Uterus (tissue), 2 donors: ENCODE measurements at regions not wholly inside any gene's neighbourhood (a gene's known extent, or its start where the extent isn't known, plus 50 kb on each side); places are given as distances from the start of the nearest gene placed in this dataset.

Experiments used
- CTCF ChIP-seq, 4 experiments: fragments of 200-600 bp in 2 of 4; fragments of 450-650 bp in 2 of 4; sonication (generic) in 2 of 4; IDR thresholded peaks; one replicate each; pipeline ENCODE4 v1.5.1; 2016 to 2019; ENCODE audit warnings: antibody characterized with exemption in 4 of 4, mild to moderate bottlenecking in 2 of 4, moderate library complexity in 1 of 4
- POLR2A ChIP-seq, 2 donors: fragments of 450-650 bp; IDR thresholded peaks; one replicate each; pipeline ENCODE4 v1.6.1; 2016; ENCODE audit warnings: antibody characterized with exemption in 2 of 2, mild to moderate bottlenecking in 1 of 2, moderate library complexity in 1 of 2

DNA sequence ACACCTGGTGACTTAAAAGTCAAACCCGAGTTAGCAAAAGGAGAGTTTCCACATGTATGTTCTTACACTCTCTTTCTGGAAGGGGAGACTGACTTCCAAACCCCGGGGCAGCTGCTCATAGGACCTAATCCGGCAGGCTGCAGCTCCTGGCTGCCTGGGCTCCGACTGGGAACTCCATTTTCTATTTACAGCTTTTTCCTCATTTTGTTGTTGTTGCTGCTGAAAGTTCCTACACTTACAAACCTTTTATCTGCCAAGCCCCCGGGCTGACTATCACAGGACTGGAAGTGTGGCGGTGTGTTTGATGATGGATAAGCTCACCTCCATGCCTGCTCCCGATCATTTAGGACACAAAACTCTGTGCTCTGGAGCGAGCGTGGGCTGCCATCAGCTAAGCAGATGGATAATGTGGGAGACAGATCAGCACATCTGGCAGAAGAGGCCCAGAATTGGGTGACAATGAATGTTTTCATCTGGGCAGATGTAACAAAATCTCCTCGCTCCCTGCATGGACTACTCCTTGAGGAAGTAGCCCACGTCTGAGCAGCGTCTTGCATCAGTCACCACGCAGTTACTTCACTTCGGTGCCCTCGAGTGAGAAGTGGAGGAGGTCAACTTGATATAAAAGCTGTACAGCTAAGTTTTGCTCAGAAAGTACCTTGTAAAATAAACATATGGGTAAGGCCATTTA is 114.4 kb upstream of the COPS8 start:
- TF ChIP-seq CTCF (IDR thresholded peaks at IDR 0.05), result no peak
- TF ChIP-seq POLR2A (IDR thresholded peaks at IDR 0.05), result no peak
